ENCODE measurements at regions not wholly inside any gene's neighbourhood (a gene's known extent, or its start where the extent isn't known, plus 50 kb on each side); places are given as distances from the start of the nearest gene placed in this dataset.

DNA sequence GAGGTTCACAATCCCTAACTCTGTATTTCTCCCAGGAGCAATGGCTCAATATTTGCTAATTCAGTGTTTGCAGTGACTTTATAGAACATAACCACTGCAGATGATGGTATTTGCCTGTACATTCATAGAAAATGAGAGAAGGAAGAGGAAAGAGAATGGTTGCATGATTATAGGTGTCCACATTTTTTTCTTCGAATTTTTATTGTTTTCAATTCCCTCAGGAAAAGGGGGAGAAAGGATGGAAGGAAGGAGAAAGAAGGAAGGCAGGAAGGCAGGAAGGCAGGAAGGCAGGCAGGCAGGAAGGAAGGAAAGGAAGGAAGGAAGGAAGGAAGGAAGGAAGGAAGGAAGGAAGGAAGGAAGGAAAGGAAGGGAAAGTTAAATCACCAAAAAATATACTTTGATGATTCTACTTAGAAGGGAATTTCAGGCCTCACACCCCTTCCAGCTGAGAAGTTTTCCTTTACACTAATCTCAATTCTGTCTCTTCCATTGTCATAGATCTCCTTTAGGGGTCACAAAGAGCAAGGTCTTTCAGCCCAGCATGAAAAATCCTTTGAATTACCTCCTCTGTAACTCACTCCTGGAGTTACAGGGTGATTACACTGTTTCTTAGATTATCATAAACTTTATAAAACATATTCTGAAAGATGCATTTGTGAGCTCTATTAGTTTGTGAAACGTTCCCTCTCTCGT, 118.8 kb upstream of the INHBA start:
- H3K4me3 ChIP-seq (replicated peaks in 1 of 2; ENCODE audit: low read depth in 1 of 2, low read length in 2 of 2), result no peak overlapping the region
- H3K9me2 ChIP-seq (ENCODE audit: insufficient read depth), result no peaks in the 10 kb centered on the region
- no peak overlapping the region for H3K9ac ChIP-seq (ENCODE audit: low read length)
- H3K4me1 ChIP-seq (ENCODE audit: control insufficient read depth in 1 of 2, insufficient read depth in 2 of 2, low read length in 2 of 2), result no peaks in the 10 kb centered on the region
- BruUV-seq (replicated peaks), result no TSS peak
- ChIA-PET CTCF (no interaction called here), RAD21 (ENCODE audit: low non-redundant PET in 1 of 2, low total read pairs in 2 of 2, uncharacterized antibody in 2 of 2, unreplicated experiment in 2 of 2) (no interaction called here), POLR2A (no interaction called here)
- H3K4me2 ChIP-seq (ENCODE audit: low read length), result no peak overlapping the region
- H3K79me2 ChIP-seq (ENCODE audit: insufficient read depth, low read length), result no peaks in the 10 kb centered on the region
- H3K36me3 ChIP-seq (ENCODE audit: control insufficient read depth in 1 of 2, insufficient read depth in 2 of 2, low read length in 2 of 2), result no peaks in the 10 kb centered on the region
- H3K9me3 ChIP-seq (ENCODE audit: control insufficient read depth in 1 of 2, insufficient read depth in 1 of 2, low read depth in 1 of 2, low read length in 2 of 2), result no peaks in the 10 kb centered on the region
- no peaks in the 10 kb centered on the region for H4K20me1 ChIP-seq (ENCODE audit: insufficient read depth)
- DNase-seq (ENCODE audit: low read depth, low spot score) (no peak), ATAC-seq (no peak)
- TF ChIP-seq, protein P1, sequence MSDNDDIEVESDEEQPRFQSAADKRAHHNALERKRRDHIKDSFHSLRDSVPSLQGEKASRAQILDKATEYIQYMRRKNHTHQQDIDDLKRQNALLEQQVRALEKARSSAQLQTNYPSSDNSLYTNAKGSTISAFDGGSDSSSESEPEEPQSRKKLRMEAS (IDR thresholded peaks at IDR 0.05), result no peak
- TF ChIP-seq ELF1 (IDR thresholded peaks at IDR 0.05; ENCODE audit: borderline replicate concordance, low read depth) (no peak), REST (IDR thresholded peaks at IDR 0.05; ENCODE audit: low read depth) (no peak), EZH2 (IDR thresholded peaks at IDR 0.05) (no peak), TCF7L2 (IDR thresholded peaks at IDR 0.05; ENCODE audit: borderline replicate concordance, extremely low read depth, insufficient read depth, insufficient read length) (no peak), JUND (IDR thresholded peaks at IDR 0.05) (no peak), FOSL1 (IDR thresholded peaks at IDR 0.05; ENCODE audit: low read depth) (no peak), RAD21 (IDR thresholded peaks at IDR 0.05; ENCODE audit: low read depth) (no peak)
- TF ChIP-seq, protein P2, sequence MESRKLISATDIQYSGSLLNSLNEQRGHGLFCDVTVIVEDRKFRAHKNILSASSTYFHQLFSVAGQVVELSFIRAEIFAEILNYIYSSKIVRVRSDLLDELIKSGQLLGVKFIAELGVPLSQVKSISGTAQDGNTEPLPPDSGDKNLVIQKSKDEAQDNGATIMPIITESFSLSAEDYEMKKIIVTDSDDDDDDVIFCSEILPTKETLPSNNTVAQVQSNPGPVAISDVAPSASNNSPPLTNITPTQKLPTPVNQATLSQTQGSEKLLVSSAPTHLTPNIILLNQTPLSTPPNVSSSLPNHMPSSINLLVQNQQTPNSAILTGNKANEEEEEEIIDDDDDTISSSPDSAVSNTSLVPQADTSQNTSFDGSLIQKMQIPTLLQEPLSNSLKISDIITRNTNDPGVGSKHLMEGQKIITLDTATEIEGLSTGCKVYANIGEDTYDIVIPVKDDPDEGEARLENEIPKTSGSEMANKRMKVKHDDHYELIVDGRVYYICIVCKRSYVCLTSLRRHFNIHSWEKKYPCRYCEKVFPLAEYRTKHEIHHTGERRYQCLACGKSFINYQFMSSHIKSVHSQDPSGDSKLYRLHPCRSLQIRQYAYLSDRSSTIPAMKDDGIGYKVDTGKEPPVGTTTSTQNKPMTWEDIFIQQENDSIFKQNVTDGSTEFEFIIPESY (IDR thresholded peaks at IDR 0.05; ENCODE audit: extremely low read depth, insufficient replicate concordance, low read length), result no peak
- TF ChIP-seq, protein P3, sequence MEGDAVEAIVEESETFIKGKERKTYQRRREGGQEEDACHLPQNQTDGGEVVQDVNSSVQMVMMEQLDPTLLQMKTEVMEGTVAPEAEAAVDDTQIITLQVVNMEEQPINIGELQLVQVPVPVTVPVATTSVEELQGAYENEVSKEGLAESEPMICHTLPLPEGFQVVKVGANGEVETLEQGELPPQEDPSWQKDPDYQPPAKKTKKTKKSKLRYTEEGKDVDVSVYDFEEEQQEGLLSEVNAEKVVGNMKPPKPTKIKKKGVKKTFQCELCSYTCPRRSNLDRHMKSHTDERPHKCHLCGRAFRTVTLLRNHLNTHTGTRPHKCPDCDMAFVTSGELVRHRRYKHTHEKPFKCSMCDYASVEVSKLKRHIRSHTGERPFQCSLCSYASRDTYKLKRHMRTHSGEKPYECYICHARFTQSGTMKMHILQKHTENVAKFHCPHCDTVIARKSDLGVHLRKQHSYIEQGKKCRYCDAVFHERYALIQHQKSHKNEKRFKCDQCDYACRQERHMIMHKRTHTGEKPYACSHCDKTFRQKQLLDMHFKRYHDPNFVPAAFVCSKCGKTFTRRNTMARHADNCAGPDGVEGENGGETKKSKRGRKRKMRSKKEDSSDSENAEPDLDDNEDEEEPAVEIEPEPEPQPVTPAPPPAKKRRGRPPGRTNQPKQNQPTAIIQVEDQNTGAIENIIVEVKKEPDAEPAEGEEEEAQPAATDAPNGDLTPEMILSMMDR (IDR thresholded peaks at IDR 0.05 in 2 of 3, conservative IDR thresholded peaks at IDR 0.05 in 1 of 3; ENCODE audit: borderline replicate concordance in 1 of 3, insufficient read depth in 1 of 3, low read depth in 2 of 3, low read length in 2 of 3), result no peak
- no peak overlapping the region for H3K27ac ChIP-seq (ENCODE audit: low read depth, low read length)
- H3K27me3 ChIP-seq (ENCODE audit: insufficient read depth, low read length), result no peaks in the 10 kb centered on the region
- H2AFZ ChIP-seq (ENCODE audit: low read depth, low read length, poor library complexity, severe bottlenecking), result no peak overlapping the region
- intact Hi-C loops (cut with micrococcal nuclease), result no loop called here
